ENCODE measurements at regions not wholly inside any gene's neighbourhood (a gene's known extent, or its start where the extent isn't known, plus 50 kb on each side); places are given as distances from the start of the nearest gene placed in this dataset.
"Not testable (repeated sequence)": the region's sequence is repeated elsewhere in the genome, so short reads cannot be mapped to it uniquely, and the experiment has no call there.

GRCh38 chr21:22813201-22813600 lies 1815.0 kb downstream of the NCAM2 start:
- H3K9me3 ChIP-seq (ENCODE audit: control insufficient read depth, insufficient read depth, low read length), result peaks cover 3% of the 10 kb centered on the region
- no peaks in the 10 kb centered on the region for H3K27me3 ChIP-seq (ENCODE audit: control insufficient read depth, insufficient read depth, low read length)
- Mint-ChIP-seq H3K4me3 (no peak overlapping the region), H3K27me3 (ENCODE audit: low read depth in 2 of 2) (no peaks in the 10 kb centered on the region), H3K36me3 (no peaks in the 10 kb centered on the region), H3K27ac (no peak overlapping the region), H3K4me1 (no peaks in the 10 kb centered on the region), H3K9me3 (peaks cover 8 to 15% of the 10 kb centered on the region in 2 donors)
- intact Hi-C loops (cut with micrococcal nuclease), result no loop called here
- no peaks in the 10 kb centered on the region for H3K4me1 ChIP-seq (ENCODE audit: control insufficient read depth, insufficient read depth, low read length)
- DNase-seq, result no peak
- no peak overlapping the region for H3K4me3 ChIP-seq (ENCODE audit: low read length)
- WGBS (ENCODE audit: insufficient coverage), result no CpG with 5 or more reads among the region's 3 CpGs
- ATAC-seq, result no peak
- no peak for TF ChIP-seq CTCF (IDR thresholded peaks at IDR 0.05)
- no peaks in the 10 kb centered on the region for H3K36me3 ChIP-seq (ENCODE audit: control insufficient read depth, insufficient read depth, low read length)
- H3K27ac ChIP-seq (ENCODE audit: low read length), result no peak overlapping the region

- H3K36me3 ChIP-seq (ENCODE audit: control insufficient read depth, insufficient read depth, low read length); H3K36me3 Mint-ChIP-seq; H3K4me1 Mint-ChIP-seq; H3K9me3 ChIP-seq (ENCODE audit: control insufficient read depth, insufficient read depth, low read length); H3K27me3 Mint-ChIP-seq (ENCODE audit: low read depth in 2 of 2); DNase-seq; H3K27ac ChIP-seq (ENCODE audit: low read length); H3K4me1 ChIP-seq (ENCODE audit: control insufficient read depth, insufficient read depth, low read length); H3K4me3 Mint-ChIP-seq; ATAC-seq; H3K27ac Mint-ChIP-seq; H3K27me3 ChIP-seq (ENCODE audit: control insufficient read depth, insufficient read depth, low read length); H3K4me3 ChIP-seq (ENCODE audit: low read length); intact Hi-C loops (cut with micrococcal nuclease): not testable (repeated sequence)
- WGBS (ENCODE audit: insufficient coverage), result 93% methylated on average over 36 of the region's 40 CpGs
- peaks cover 10 to 21% of the 10 kb centered on the region in 2 donors for H3K9me3 Mint-ChIP-seq
Observed at GRCh38 chr21:22818681-22819485, 1820.7 kb downstream of the NCAM2 start.

GRCh38 chr21:22827422-22827821 lies 1829.2 kb downstream of the NCAM2 start:
- ATAC-seq, result no peak
- Mint-ChIP-seq H3K4me3 (no peak overlapping the region), H3K27ac (no peak overlapping the region), H3K4me1 (no peaks in the 10 kb centered on the region), H3K36me3 (peaks cover 17% of the 10 kb centered on the region), H3K9me3 (peaks cover 18 to 22% of the 10 kb centered on the region in 2 donors), H3K27me3 (ENCODE audit: low read depth in 2 of 2) (no peaks in the 10 kb centered on the region)
- Histone ChIP-seq H3K27me3 (ENCODE audit: control insufficient read depth, insufficient read depth, low read length) (no peaks in the 10 kb centered on the region), H3K4me3 (ENCODE audit: low read length) (no peak overlapping the region), H3K4me1 (ENCODE audit: control insufficient read depth, insufficient read depth, low read length) (no peaks in the 10 kb centered on the region), H3K9me3 (ENCODE audit: control insufficient read depth, insufficient read depth, low read length) (peaks cover 13% of the 10 kb centered on the region), H3K27ac (ENCODE audit: low read length) (no peak overlapping the region), H3K36me3 (ENCODE audit: control insufficient read depth, insufficient read depth, low read length) (no peaks in the 10 kb centered on the region)
- intact Hi-C loops (cut with micrococcal nuclease), result no loop called here
- no peak for DNase-seq
- TF ChIP-seq CTCF (IDR thresholded peaks at IDR 0.05), result no peak

- Histone ChIP-seq H3K4me3 (ENCODE audit: low read length) (no peak overlapping the region), H3K27me3 (ENCODE audit: control insufficient read depth, insufficient read depth, low read length) (no peaks in the 10 kb centered on the region), H3K9me3 (ENCODE audit: control insufficient read depth, insufficient read depth, low read length) (peaks cover 14% of the 10 kb centered on the region), H3K36me3 (ENCODE audit: control insufficient read depth, insufficient read depth, low read length) (no peaks in the 10 kb centered on the region), H3K27ac (ENCODE audit: low read length) (no peak overlapping the region), H3K4me1 (ENCODE audit: control insufficient read depth, insufficient read depth, low read length) (no peaks in the 10 kb centered on the region)
- peaks cover 6 to 9% of the 10 kb centered on the region in 2 donors for H3K9me3 Mint-ChIP-seq
- H3K4me1 Mint-ChIP-seq, result no peaks in the 10 kb centered on the region
- intact Hi-C loops (cut with micrococcal nuclease), result no loop called here
- ATAC-seq (no peak), DNase-seq (no peak)
- H3K27ac Mint-ChIP-seq, result no peak overlapping the region
- TF ChIP-seq CTCF (IDR thresholded peaks at IDR 0.05), result no peak
- H3K36me3 Mint-ChIP-seq, result peaks cover 6% of the 10 kb centered on the region
- 87% methylated on average over 3 of the region's 3 CpGs for WGBS (ENCODE audit: insufficient coverage)
- H3K27me3 Mint-ChIP-seq (ENCODE audit: low read depth in 2 of 2), result no peaks in the 10 kb centered on the region
- no peak overlapping the region for H3K4me3 Mint-ChIP-seq
Observed at GRCh38 chr21:22842875-22843274, 1844.7 kb downstream of the NCAM2 start.

Data from natural killer cell (primary cell).